SH-SY5Y (cell line): ENCODE measurements at regions not wholly inside any gene's neighbourhood (a gene's known extent, or its start where the extent isn't known, plus 50 kb on each side); places are given as distances from the start of the nearest gene placed in this dataset.

ENCODE experiments used
- GATA2 ChIP-seq: IDR thresholded peaks from 2 replicates; pipeline ENCODE4 v1.6.1; 2011; ENCODE audit warnings: mild to moderate bottlenecking, low read depth, low read length
- GATA3 ChIP-seq: IDR thresholded peaks from 2 replicates; pipeline ENCODE4 v1.6.1; 2011; ENCODE audit warnings: low read depth, mild to moderate bottlenecking, low read length, moderate library complexity

GRCh38 chr9:81473708-81474107 is 215.6 kb downstream of the TLE1 start:
- TF ChIP-seq GATA2, result no peak
- no peak for TF ChIP-seq GATA3
